ENCODE measurements at regions not wholly inside any gene's neighbourhood (a gene's known extent, or its start where the extent isn't known, plus 50 kb on each side); places are given as distances from the start of the nearest gene placed in this dataset.

DNA sequence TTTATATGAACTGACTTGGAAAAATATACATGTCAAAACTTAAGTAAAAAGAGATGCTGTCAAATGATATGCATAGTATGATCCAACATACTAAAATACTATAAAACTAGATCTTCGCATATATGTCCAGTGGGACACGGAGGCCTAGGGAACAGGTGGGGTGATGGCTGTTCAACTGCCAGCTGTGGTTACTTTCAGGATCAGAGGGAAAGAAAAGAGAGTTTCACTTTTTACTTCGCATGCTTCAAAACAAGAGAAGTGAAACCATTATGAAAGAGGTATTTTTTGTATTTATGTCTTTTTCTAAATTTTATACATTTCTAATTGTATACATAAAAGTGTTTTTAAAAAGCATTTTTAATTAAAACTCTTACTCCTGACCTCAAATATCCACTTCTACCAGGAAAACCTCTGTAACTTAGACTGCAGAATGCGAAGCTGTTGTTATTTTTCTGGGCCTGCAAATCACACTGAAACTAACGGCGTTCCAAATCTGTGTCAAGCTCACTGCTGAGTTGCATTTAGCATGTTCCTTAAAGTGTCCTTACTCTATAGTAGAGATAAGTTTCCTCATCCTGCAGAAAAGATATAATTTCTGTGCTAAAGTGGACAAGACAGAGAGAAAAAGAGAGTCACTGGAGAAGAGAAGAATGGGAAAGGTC is 97.8 kb upstream of the SLC35G4 start:
- DNase-seq (ENCODE audit: insufficient read length, low spot score) (no peak), FAIRE-seq (no peak)
- TF ChIP-seq, protein P1, sequence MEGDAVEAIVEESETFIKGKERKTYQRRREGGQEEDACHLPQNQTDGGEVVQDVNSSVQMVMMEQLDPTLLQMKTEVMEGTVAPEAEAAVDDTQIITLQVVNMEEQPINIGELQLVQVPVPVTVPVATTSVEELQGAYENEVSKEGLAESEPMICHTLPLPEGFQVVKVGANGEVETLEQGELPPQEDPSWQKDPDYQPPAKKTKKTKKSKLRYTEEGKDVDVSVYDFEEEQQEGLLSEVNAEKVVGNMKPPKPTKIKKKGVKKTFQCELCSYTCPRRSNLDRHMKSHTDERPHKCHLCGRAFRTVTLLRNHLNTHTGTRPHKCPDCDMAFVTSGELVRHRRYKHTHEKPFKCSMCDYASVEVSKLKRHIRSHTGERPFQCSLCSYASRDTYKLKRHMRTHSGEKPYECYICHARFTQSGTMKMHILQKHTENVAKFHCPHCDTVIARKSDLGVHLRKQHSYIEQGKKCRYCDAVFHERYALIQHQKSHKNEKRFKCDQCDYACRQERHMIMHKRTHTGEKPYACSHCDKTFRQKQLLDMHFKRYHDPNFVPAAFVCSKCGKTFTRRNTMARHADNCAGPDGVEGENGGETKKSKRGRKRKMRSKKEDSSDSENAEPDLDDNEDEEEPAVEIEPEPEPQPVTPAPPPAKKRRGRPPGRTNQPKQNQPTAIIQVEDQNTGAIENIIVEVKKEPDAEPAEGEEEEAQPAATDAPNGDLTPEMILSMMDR (IDR thresholded peaks at IDR 0.05; ENCODE audit: insufficient read depth, missing control alignments), result no peak

DNA sequence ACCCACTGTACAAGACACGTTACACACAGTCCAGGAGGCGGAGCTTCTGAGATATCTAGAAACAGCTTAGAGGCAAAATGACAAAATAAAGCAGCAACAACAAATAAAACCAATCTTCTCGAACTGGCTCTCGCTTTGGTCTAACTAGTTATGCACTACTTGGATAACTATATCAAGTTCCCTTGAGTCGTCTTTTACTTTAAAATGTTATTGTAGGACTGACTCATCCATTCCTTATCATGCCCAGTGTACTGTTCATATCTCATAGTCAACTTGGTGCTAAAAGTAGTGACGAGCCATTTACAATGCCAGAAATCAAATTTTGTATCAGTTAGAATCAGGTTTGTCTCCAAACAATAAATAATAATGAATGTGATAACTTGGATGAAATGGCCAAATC is 102.5 kb upstream of the SLC35G4 start:
- TF ChIP-seq, protein P1 (IDR thresholded peaks at IDR 0.05; ENCODE audit: insufficient read depth, missing control alignments), result no peak
- no peak for FAIRE-seq
- DNase-seq (ENCODE audit: insufficient read length, low spot score), result no peak

DNA sequence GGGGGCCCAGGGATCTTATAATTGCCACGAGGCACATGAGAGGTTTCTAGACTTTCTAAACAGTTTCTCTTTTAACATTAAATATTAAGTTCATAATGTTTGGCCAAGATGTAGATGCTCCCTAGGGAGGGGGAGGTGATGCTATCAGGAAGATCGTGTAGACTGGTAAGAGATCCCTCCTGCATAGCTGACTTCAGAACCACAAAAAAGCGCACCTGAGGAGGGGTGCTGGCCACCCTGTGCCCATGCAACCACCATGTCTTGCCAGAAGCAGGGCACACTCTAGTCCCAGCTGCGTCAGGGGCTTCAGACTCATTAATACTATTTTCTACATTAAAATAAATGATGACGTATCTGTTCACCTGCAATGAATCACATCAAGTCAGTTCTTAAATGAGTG is 103.4 kb upstream of the SLC35G4 start:
- FAIRE-seq (no peak), DNase-seq (ENCODE audit: insufficient read length, low spot score) (no peak)
- TF ChIP-seq, protein P1 (IDR thresholded peaks at IDR 0.05; ENCODE audit: insufficient read depth, missing control alignments), result no peak

DNA sequence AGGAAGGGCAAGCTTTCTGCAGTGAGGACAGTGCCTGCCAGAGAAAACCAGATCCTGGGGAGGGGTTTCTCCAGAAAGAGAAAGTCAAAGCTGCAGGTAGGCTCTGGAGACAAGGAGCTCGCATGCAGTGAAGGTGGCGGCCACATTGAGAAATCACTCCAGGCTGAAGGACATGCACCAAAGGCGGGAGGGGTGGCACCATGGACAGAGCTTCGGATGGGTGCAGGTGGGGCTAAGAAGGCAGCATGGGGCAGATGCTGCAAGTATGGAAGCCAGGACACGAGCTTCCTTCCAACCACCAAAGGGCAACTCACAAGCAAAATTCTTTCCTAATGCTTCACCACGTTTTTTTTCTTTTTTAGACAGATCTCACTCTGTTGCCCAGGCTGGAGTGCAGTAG is 104.4 kb upstream of the SLC35G4 start:
- FAIRE-seq, result no peak
- TF ChIP-seq, protein P1 (IDR thresholded peaks at IDR 0.05; ENCODE audit: insufficient read depth, missing control alignments), result no peak
- DNase-seq (ENCODE audit: insufficient read length, low spot score), result no peak

DNA sequence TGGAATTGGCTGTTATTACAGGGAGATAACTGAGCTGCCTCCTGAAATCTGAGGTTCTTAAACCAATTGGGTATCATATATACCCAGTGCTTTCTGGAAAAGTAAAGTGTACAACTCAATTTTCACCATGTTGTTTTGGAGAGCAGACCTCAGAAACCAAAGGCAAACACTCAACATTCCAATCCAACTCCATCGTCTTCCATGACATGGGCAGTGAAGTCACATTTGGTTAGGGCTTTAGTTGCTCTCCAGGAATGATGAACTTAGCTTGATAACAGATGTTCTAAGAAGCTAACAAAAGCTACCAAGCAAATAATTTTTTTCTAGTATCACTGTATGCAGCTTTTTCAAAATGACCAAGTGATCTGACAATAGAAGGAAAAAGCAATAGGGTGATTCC is 107.0 kb upstream of the SLC35G4 start:
- TF ChIP-seq, protein P1 (IDR thresholded peaks at IDR 0.05; ENCODE audit: insufficient read depth, missing control alignments), result no peak
- no peak for DNase-seq (ENCODE audit: insufficient read length, low spot score)
- no peak for FAIRE-seq

DNA sequence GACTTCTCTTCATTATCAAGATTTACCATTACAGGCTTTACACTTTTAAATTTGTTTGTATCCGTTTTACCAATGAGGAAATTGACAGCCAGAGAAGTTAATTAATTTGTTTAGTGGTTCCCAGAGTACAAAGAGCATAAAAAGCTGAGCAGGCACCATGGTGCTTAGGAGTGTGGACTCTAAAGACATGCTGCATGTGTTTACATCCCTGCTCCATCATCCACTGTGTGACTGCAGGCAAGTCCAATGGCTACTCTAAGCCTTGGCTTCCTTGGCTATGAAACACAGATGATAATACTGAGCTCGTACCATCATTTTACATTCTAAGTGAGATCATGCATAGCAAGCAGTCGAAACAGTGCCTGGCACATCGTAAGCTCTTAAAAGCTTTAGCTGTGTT is 108.0 kb upstream of the SLC35G4 start:
- TF ChIP-seq, protein P1 (IDR thresholded peaks at IDR 0.05; ENCODE audit: insufficient read depth, missing control alignments), result no peak
- no peak for FAIRE-seq
- no peak for DNase-seq (ENCODE audit: insufficient read length, low spot score)
